Hematopoietic multipotent progenitor cell treated with erythropoietin and hydrocortisone succinate and interleukin-3 and kit ligand, for 4 days (in vitro differentiated cells): ENCODE measurements at regions not wholly inside any gene's neighbourhood (a gene's known extent, or its start where the extent isn't known, plus 50 kb on each side); places are given as distances from the start of the nearest gene placed in this dataset.
A peak's percentile ranks its signal among the peaks of the same experiment; 100 is the strongest.
"Not testable (repeated sequence)": the region's sequence is repeated elsewhere in the genome, so short reads cannot be mapped to it uniquely, and the experiment has no call there.

Experiments
- DNase-seq: peaks from one replicate; pipeline ENCODE4 v3.0.0-alpha.2; 2015

GRCh38 chr16:55044201-55044975 lies 113.7 kb downstream of the IRX5 start:
- DNase-seq: no peak

GRCh38 chr16:55045329-55045728 lies 114.7 kb downstream of the IRX5 start:
- DNase-seq: no peak

- no peak for DNase-seq
Measured at GRCh38 chr16:55045756-55046460, 115.2 kb downstream of the IRX5 start.

GRCh38 chr16:55046513-55046912 lies 115.8 kb downstream of the IRX5 start:
- no peak for DNase-seq

- DNase-seq: no peak
Measured at GRCh38 chr16:55046916-55047315, 116.3 kb downstream of the IRX5 start.

GRCh38 chr16:55047331-55047730 lies 116.7 kb downstream of the IRX5 start:
- no peak for DNase-seq

- DNase-seq: no peak
Measured at GRCh38 chr16:55047903-55048497, 117.3 kb downstream of the IRX5 start.

GRCh38 chr16:55048745-55049144 lies 118.1 kb downstream of the IRX5 start:
- no peak for DNase-seq

- DNase-seq: no peak
Measured at GRCh38 chr16:55051571-55052347, 121.1 kb downstream of the IRX5 start.

- DNase-seq: no peak
Measured at GRCh38 chr16:55052348-55052734, 121.7 kb downstream of the IRX5 start.

- no peak for DNase-seq
Measured at GRCh38 chr16:55052741-55053415, 122.2 kb downstream of the IRX5 start.

GRCh38 chr16:55055262-55055661 lies 124.6 kb downstream of the IRX5 start:
- DNase-seq: no peak

GRCh38 chr16:55056585-55057401 lies 126.1 kb downstream of the IRX5 start:
- peak; percentile 32 for DNase-seq

GRCh38 chr16:55057866-55058265 lies 127.2 kb downstream of the IRX5 start:
- DNase-seq: no peak

- DNase-seq: no peak
Measured at GRCh38 chr16:55058576-55058975, 127.9 kb downstream of the IRX5 start.

- DNase-seq: no peak
Measured at GRCh38 chr16:55059146-55059545, 128.5 kb downstream of the IRX5 start.

GRCh38 chr16:55061126-55061525 lies 130.5 kb downstream of the IRX5 start:
- no peak for DNase-seq

- no peak for DNase-seq
Measured at GRCh38 chr16:55062442-55062841, 131.8 kb downstream of the IRX5 start.

- no peak for DNase-seq
Measured at GRCh38 chr16:55072976-55073375, 142.3 kb downstream of the IRX5 start.

GRCh38 chr16:55073830-55074229 lies 143.2 kb downstream of the IRX5 start:
- no peak for DNase-seq

GRCh38 chr16:55075208-55075607 lies 144.5 kb downstream of the IRX5 start:
- DNase-seq: not testable (repeated sequence)

- no peak for DNase-seq
Measured at GRCh38 chr16:55076053-55076452, 145.4 kb downstream of the IRX5 start.
